ENCODE measurements at regions not wholly inside any gene's neighbourhood (a gene's known extent, or its start where the extent isn't known, plus 50 kb on each side); places are given as distances from the start of the nearest gene placed in this dataset.
"Not testable (repeated sequence)": the region's sequence is repeated elsewhere in the genome, so short reads cannot be mapped to it uniquely, and the experiment has no call there.

GRCh38 chr5:113721171-113721570, 207.7 kb downstream of the YTHDC2 start:
- no peak for DNase-seq (ENCODE audit: low spot score)

GRCh38 chr5:113723021-113723420, 209.5 kb downstream of the YTHDC2 start:
- no peak for DNase-seq (ENCODE audit: low spot score)

GRCh38 chr5:113735751-113736150, 222.3 kb downstream of the YTHDC2 start:
- no peak for DNase-seq (ENCODE audit: low spot score)

- DNase-seq (ENCODE audit: low spot score): no peak
These were observed 228.7 kb downstream of the YTHDC2 start for GRCh38 chr5:113742176-113742575.

- DNase-seq (ENCODE audit: low spot score): no peak
These were observed 229.1 kb downstream of the YTHDC2 start for GRCh38 chr5:113742639-113743038.

GRCh38 chr5:113748403-113748802, 234.9 kb downstream of the YTHDC2 start:
- no peak for DNase-seq (ENCODE audit: low spot score)

- DNase-seq (ENCODE audit: low spot score): no peak
These were observed 235.8 kb downstream of the YTHDC2 start for GRCh38 chr5:113749334-113749733.

GRCh38 chr5:113753182-113753581, 239.7 kb downstream of the YTHDC2 start:
- not testable (repeated sequence) for DNase-seq (ENCODE audit: low spot score)

- no peak for DNase-seq (ENCODE audit: low spot score)
These were observed 242.0 kb downstream of the YTHDC2 start for GRCh38 chr5:113755516-113755915.

- no peak for DNase-seq (ENCODE audit: low spot score)
These were observed 244.0 kb downstream of the YTHDC2 start for GRCh38 chr5:113757508-113757907.

- DNase-seq (ENCODE audit: low spot score): no peak
These were observed 246.0 kb downstream of the YTHDC2 start for GRCh38 chr5:113759505-113759904.

GRCh38 chr5:113760486-113760885, 247.0 kb downstream of the YTHDC2 start:
- no peak for DNase-seq (ENCODE audit: low spot score)

- no peak for DNase-seq (ENCODE audit: low spot score)
These were observed 248.1 kb downstream of the YTHDC2 start for GRCh38 chr5:113761594-113761993.

GRCh38 chr5:113764382-113764781, 250.9 kb downstream of the YTHDC2 start:
- no peak for DNase-seq (ENCODE audit: low spot score)

- not testable (repeated sequence) for DNase-seq (ENCODE audit: low spot score)
These were observed 253.3 kb downstream of the YTHDC2 start for GRCh38 chr5:113766827-113767226.

GRCh38 chr5:113770648-113771047, 257.2 kb downstream of the YTHDC2 start:
- DNase-seq (ENCODE audit: low spot score): no peak

GRCh38 chr5:113771483-113771882, 258.0 kb downstream of the YTHDC2 start:
- DNase-seq (ENCODE audit: low spot score): no peak

GRCh38 chr5:113776168-113776567, 262.7 kb downstream of the YTHDC2 start:
- DNase-seq (ENCODE audit: low spot score): no peak

GRCh38 chr5:113776832-113777525, 263.5 kb downstream of the YTHDC2 start:
- DNase-seq (ENCODE audit: low spot score): no peak

- no peak for DNase-seq (ENCODE audit: low spot score)
These were observed 264.7 kb downstream of the YTHDC2 start for GRCh38 chr5:113778147-113778546.

- DNase-seq (ENCODE audit: low spot score): no peak
These were observed 274.7 kb downstream of the YTHDC2 start for GRCh38 chr5:113788141-113788655.

GRCh38 chr5:113789769-113790168, 276.3 kb downstream of the YTHDC2 start:
- DNase-seq (ENCODE audit: low spot score): no peak

GRCh38 chr5:113792806-113793205, 279.3 kb downstream of the YTHDC2 start:
- DNase-seq (ENCODE audit: low spot score): no peak

- DNase-seq (ENCODE audit: low spot score): no peak
These were observed 281.5 kb downstream of the YTHDC2 start for GRCh38 chr5:113794981-113795380.

All from activated CD4-positive, alpha-beta T cell treated with anti-CD3 and anti-CD28 coated beads, Interleukin-2, Interleukin-4, amounts not matched to agents 100 ng/mL and 50 ng/mL, durations not matched to agents 16 hours and 8 hours (primary cell).